Sigmoid colon (tissue), 6 donors: ENCODE measurements at regions not wholly inside any gene's neighbourhood (a gene's known extent, or its start where the extent isn't known, plus 50 kb on each side); places are given as distances from the start of the nearest gene placed in this dataset.
A peak's percentile ranks its signal among the peaks of the same experiment; 100 is the strongest.

Experiments
- DNase-seq: peaks from one replicate; pipeline ENCODE4 v3.0.0-alpha.2; 2019
- H3K27ac ChIP-seq, 4 donors: fragments of 200-600 bp; sonication (generic); one replicate each; pipeline ENCODE4 v1.5.1; 2016 to 2019; ENCODE audit warnings: mild to moderate bottlenecking in 1 of 4
- H3K27me3 ChIP-seq, 3 donors: fragments of 200-600 bp; sonication (generic); one replicate each; pipeline ENCODE4 v1.5.1; 2019; ENCODE audit warnings: mild to moderate bottlenecking in 1 of 3
- H3K36me3 ChIP-seq, 4 donors: fragments of 200-600 bp; sonication (generic); one replicate each; pipeline ENCODE4 v1.5.1; 2016 to 2019
- H3K4me1 ChIP-seq, 4 donors: fragments of 200-600 bp; sonication (generic); one replicate each; pipeline ENCODE4 v1.5.1; 2017 to 2019
- H3K4me3 ChIP-seq, 4 donors: fragments of 200-600 bp; sonication (generic); one replicate each; pipeline ENCODE4 v1.5.1; 2017 to 2019; ENCODE audit warnings: mild to moderate bottlenecking in 2 of 4, moderate library complexity in 1 of 4
- H3K9me3 ChIP-seq, 4 donors: fragments of 200-600 bp in 3 of 4; sonication (generic) in 3 of 4; one replicate each; pipeline versions ENCODE4 v1.5.1 to v1.6.1; 2013 to 2019
- CTCF ChIP-seq, 4 experiments: fragments of 450-650 bp in 3 of 4; fragments of 200-600 bp in 1 of 4; IDR thresholded peaks; one replicate each; pipeline ENCODE4 v1.5.1; 2016 to 2019; ENCODE audit warnings: antibody characterized with exemption in 4 of 4, mild to moderate bottlenecking in 3 of 4, moderate library complexity in 2 of 4
- EP300 ChIP-seq, 4 donors: sonication (generic); formaldehyde crosslinking; IDR thresholded peaks; one replicate each; pipeline ENCODE4 v1.6.1; 2017; ENCODE audit warnings: antibody characterized with exemption in 4 of 4
- POLR2A ChIP-seq, 2 donors: fragments of 450-650 bp; IDR thresholded peaks; one replicate each; pipeline ENCODE4 v1.6.1; 2016; ENCODE audit warnings: antibody characterized with exemption in 2 of 2, mild to moderate bottlenecking in 2 of 2, moderate library complexity in 2 of 2
- POLR2AphosphoS5 ChIP-seq, 4 donors: sonication (generic); formaldehyde crosslinking; IDR thresholded peaks; one replicate each; pipeline ENCODE4 v1.6.1; 2017; ENCODE audit warnings: antibody characterized with exemption in 4 of 4
- WGBS, 2 donors: extraction: QIAGEN DNeasy Blood & Tissue Kit; methylation state at CpG; one replicate each; pipeline ENCODE4 v1.1.7; 2013; 5-methylcytosine and 5-hydroxymethylcytosine counted together
- intact Hi-C: fragments of 100-400 bp; cut with DNase I; formaldehyde crosslinking; loops from one replicate; pipeline ENCODE4 v1.15.1; 2023
- donor health status: healthy with polysubstance abuse.
- donor health status: healthy.

- no peak for DNase-seq
- H3K27me3 ChIP-seq = no peaks in the 10 kb centered on the region
Measured at GRCh38 chr14:101372894-101373620, 188.2 kb upstream of the DIO3 start.

GRCh38 chr14:101373690-101374295 is 187.5 kb upstream of the DIO3 start:
- H3K27me3 ChIP-seq = no peaks in the 10 kb centered on the region
- TF ChIP-seq POLR2AphosphoS5 (IDR thresholded peaks at IDR 0.05) (no peak), POLR2A (IDR thresholded peaks at IDR 0.05) (no peak), EP300 (IDR thresholded peaks at IDR 0.05) (no peak)
- peaks cover 0 to 51% (median 44%) of the 10 kb centered on the region in 4 donors for H3K4me1 ChIP-seq
- H3K27ac ChIP-seq = peak overlapping the region in 2 of 4 donors; percentile 49 to 64
- H3K9me3 ChIP-seq = no peaks in the 10 kb centered on the region
- H3K4me3 ChIP-seq = no peak overlapping the region
- WGBS, 2 donors = 89 to 91% methylated on average over 22 of the region's 22 CpGs
- no peak for DNase-seq
- no peaks in the 10 kb centered on the region for H3K36me3 ChIP-seq
- intact Hi-C loops = loop anchor here (5.0 kb wide), 1 partner anchor 184 kb away; no protein-coding TSS in a partner anchor

More at GRCh38 chr14:101372894-101373620, 188.2 kb upstream of the DIO3 start:
- H3K27ac ChIP-seq = no peak overlapping the region
- WGBS, 2 donors = 79 to 85% methylated on average over 16 of the region's 16 CpGs
- no peaks in the 10 kb centered on the region for H3K36me3 ChIP-seq
- H3K9me3 ChIP-seq = no peaks in the 10 kb centered on the region
- no peak overlapping the region for H3K4me3 ChIP-seq
- H3K4me1 ChIP-seq = peaks cover 0 to 51% (median 44%) of the 10 kb centered on the region in 4 donors
- TF ChIP-seq POLR2AphosphoS5 (IDR thresholded peaks at IDR 0.05) = no peak
- TF ChIP-seq POLR2A (IDR thresholded peaks at IDR 0.05) = no peak
- no peak for TF ChIP-seq EP300 (IDR thresholded peaks at IDR 0.05)
- no peak for TF ChIP-seq CTCF (IDR thresholded peaks at IDR 0.05)
- intact Hi-C loops = loop anchor here (5.0 kb wide), 1 partner anchor 184 kb away; no protein-coding TSS in a partner anchor

GRCh38 chr14:101374373-101375338 is 186.6 kb upstream of the DIO3 start:
- H3K36me3 ChIP-seq = no peaks in the 10 kb centered on the region
- 84 to 85% methylated on average over 19 of the region's 19 CpGs for WGBS, 2 donors
- H3K9me3 ChIP-seq = no peaks in the 10 kb centered on the region
- DNase-seq = no peak
- H3K4me3 ChIP-seq = no peak overlapping the region
- TF ChIP-seq POLR2A (IDR thresholded peaks at IDR 0.05) (no peak), EP300 (IDR thresholded peaks at IDR 0.05) (peak in 1 of 4 donors; percentile 36), CTCF (IDR thresholded peaks at IDR 0.05) (no peak), POLR2AphosphoS5 (IDR thresholded peaks at IDR 0.05) (peak in 3 of 4 donors; percentile 34 to 85 (median 76))
- peaks cover 0 to 51% (median 44%) of the 10 kb centered on the region in 4 donors for H3K4me1 ChIP-seq
- intact Hi-C loops = loop anchor here (5.0 kb wide), 1 partner anchor 183 kb away; no protein-coding TSS in a partner anchor
- H3K27ac ChIP-seq = peak overlapping the region in 3 of 4 donors; percentile 20 to 64 (median 49)
- no peaks in the 10 kb centered on the region for H3K27me3 ChIP-seq

- no peak overlapping the region for H3K27ac ChIP-seq
- no peak for TF ChIP-seq POLR2A (IDR thresholded peaks at IDR 0.05)
- H3K27me3 ChIP-seq = no peaks in the 10 kb centered on the region
- H3K9me3 ChIP-seq = peaks cover 0 to 2% (median 0%) of the 10 kb centered on the region in 4 donors
- no peaks in the 10 kb centered on the region for H3K36me3 ChIP-seq
- intact Hi-C loops = no loop called here
- DNase-seq = no peak
- WGBS, 2 donors = 70 to 71% methylated on average over 5 of the region's 5 CpGs
- H3K4me3 ChIP-seq = no peak overlapping the region
- H3K4me1 ChIP-seq = peaks cover 0 to 35% (median 30%) of the 10 kb centered on the region in 4 donors
Measured at GRCh38 chr14:101377069-101377468, 184.2 kb upstream of the DIO3 start.

GRCh38 chr14:101379842-101380241 is 181.5 kb upstream of the DIO3 start:
- Histone ChIP-seq H3K27me3 (no peaks in the 10 kb centered on the region), H3K27ac (no peak overlapping the region), H3K4me1 (peaks cover 0 to 7% (median 5%) of the 10 kb centered on the region in 4 donors), H3K4me3 (no peak overlapping the region), H3K9me3 (peaks cover 0 to 7% (median 1%) of the 10 kb centered on the region in 4 donors), H3K36me3 (no peaks in the 10 kb centered on the region)
- no peak for DNase-seq
- intact Hi-C loops = no loop called here
- no peak for TF ChIP-seq CTCF (IDR thresholded peaks at IDR 0.05)
- no peak for TF ChIP-seq POLR2AphosphoS5 (IDR thresholded peaks at IDR 0.05)
- TF ChIP-seq POLR2A (IDR thresholded peaks at IDR 0.05) = no peak
- TF ChIP-seq EP300 (IDR thresholded peaks at IDR 0.05) = no peak
- WGBS, 2 donors = 65 to 92% methylated on average over 2 of the region's 2 CpGs
